ENCODE measurements at regions not wholly inside any gene's neighbourhood (a gene's known extent, or its start where the extent isn't known, plus 50 kb on each side); places are given as distances from the start of the nearest gene placed in this dataset.

DNA sequence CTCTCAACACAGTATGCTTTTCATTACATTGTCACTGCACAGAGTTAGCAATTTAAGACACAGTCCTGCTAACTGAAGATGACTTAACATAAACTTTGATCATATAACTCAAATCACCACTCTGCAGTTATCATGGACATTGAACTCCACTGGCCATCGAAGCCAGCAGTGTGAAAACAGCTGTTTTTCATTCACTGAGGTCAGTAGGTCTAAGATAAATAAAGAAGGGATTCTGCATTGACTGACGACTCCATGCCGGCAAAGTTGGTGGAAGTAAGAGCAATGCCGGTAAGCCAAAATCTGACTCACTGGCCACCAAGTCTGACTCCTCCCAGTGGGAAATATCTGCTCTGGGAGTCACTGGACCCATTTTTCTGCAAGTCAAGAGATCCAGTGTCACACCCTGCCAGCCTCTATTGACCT lies 449.9 kb upstream of the ANKRD30A start:
- no peak overlapping the region for H3K4me3 ChIP-seq (ENCODE audit: low read depth, low read length)
- TF ChIP-seq, protein P1, sequence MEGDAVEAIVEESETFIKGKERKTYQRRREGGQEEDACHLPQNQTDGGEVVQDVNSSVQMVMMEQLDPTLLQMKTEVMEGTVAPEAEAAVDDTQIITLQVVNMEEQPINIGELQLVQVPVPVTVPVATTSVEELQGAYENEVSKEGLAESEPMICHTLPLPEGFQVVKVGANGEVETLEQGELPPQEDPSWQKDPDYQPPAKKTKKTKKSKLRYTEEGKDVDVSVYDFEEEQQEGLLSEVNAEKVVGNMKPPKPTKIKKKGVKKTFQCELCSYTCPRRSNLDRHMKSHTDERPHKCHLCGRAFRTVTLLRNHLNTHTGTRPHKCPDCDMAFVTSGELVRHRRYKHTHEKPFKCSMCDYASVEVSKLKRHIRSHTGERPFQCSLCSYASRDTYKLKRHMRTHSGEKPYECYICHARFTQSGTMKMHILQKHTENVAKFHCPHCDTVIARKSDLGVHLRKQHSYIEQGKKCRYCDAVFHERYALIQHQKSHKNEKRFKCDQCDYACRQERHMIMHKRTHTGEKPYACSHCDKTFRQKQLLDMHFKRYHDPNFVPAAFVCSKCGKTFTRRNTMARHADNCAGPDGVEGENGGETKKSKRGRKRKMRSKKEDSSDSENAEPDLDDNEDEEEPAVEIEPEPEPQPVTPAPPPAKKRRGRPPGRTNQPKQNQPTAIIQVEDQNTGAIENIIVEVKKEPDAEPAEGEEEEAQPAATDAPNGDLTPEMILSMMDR (IDR thresholded peaks at IDR 0.05; ENCODE audit: insufficient read depth, low read length, poor library complexity, severe bottlenecking), result no peak
- DNase-seq (ENCODE audit: low read depth), result no peak
- no peaks in the 10 kb centered on the region for H3K36me3 ChIP-seq (ENCODE audit: control insufficient read depth, insufficient read depth, low read length)
- no peaks in the 10 kb centered on the region for H3K27me3 ChIP-seq (ENCODE audit: control insufficient read depth, insufficient read depth, low read length)

DNA sequence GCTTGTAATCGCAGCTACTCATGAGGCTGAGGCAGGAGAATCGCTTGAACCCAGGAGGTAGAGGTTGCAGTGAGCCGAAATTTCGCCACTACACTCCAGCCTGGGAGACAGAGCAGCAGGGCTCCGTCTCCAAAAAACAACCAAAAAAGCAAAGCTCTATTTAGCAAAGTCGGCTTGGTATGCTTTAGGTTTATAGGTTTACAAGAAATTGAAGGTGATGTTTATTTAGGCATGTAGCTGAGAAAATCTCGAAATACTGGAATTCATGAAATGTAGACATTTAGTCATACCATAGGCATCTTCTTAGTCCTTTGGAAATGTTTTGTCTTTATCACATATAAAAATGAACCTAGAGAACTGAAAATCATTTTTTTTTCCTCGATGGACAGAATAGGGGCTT lies 453.8 kb upstream of the ANKRD30A start:
- H3K36me3 ChIP-seq (ENCODE audit: control insufficient read depth, insufficient read depth, low read length), result no peaks in the 10 kb centered on the region
- no peak overlapping the region for H3K4me3 ChIP-seq (ENCODE audit: low read depth, low read length)
- no peaks in the 10 kb centered on the region for H3K27me3 ChIP-seq (ENCODE audit: control insufficient read depth, insufficient read depth, low read length)
- no peak for DNase-seq (ENCODE audit: low read depth)
- TF ChIP-seq, protein P1 (IDR thresholded peaks at IDR 0.05; ENCODE audit: insufficient read depth, low read length, poor library complexity, severe bottlenecking), result no peak

DNA sequence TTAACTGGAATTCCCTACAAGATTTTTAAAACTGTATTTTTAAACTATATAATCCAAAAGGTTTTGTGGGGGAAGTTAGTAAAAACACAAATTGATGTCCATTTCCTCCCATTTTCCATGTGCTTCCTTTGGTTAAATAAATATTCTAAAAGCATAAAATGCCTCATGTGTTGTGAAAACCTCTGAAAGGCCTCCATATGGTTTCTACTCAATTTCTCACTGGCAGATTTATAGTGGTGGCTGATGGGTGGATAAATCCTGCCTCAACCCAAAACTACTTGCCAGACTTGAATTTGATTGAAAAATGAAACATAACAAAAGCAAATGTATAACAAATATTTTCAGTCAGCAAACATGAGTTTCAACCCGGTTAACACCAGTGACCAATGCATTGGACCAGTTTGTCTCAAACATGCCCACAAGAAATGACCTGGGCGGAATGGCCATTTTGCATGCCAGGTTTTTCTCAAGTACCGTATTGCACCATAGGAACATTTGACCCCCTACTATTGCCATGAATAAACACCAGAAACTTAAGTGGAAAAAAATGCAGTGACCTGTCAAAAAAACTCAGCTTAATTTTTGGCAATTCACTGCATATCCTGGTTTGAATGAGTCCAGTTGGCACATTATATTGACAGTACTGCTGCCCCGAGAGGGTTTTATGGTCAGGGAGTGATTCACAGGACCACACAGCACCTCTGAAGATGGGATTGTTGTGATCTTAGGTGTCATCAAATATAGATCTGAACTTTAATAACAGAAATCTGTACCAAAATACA lies 454.6 kb upstream of the ANKRD30A start:
- H3K36me3 ChIP-seq (ENCODE audit: control insufficient read depth, insufficient read depth, low read length), result no peaks in the 10 kb centered on the region
- no peak overlapping the region for H3K4me3 ChIP-seq (ENCODE audit: low read depth, low read length)
- DNase-seq (ENCODE audit: low read depth), result no peak
- no peaks in the 10 kb centered on the region for H3K27me3 ChIP-seq (ENCODE audit: control insufficient read depth, insufficient read depth, low read length)
- TF ChIP-seq, protein P1 (IDR thresholded peaks at IDR 0.05; ENCODE audit: insufficient read depth, low read length, poor library complexity, severe bottlenecking), result no peak

DNA sequence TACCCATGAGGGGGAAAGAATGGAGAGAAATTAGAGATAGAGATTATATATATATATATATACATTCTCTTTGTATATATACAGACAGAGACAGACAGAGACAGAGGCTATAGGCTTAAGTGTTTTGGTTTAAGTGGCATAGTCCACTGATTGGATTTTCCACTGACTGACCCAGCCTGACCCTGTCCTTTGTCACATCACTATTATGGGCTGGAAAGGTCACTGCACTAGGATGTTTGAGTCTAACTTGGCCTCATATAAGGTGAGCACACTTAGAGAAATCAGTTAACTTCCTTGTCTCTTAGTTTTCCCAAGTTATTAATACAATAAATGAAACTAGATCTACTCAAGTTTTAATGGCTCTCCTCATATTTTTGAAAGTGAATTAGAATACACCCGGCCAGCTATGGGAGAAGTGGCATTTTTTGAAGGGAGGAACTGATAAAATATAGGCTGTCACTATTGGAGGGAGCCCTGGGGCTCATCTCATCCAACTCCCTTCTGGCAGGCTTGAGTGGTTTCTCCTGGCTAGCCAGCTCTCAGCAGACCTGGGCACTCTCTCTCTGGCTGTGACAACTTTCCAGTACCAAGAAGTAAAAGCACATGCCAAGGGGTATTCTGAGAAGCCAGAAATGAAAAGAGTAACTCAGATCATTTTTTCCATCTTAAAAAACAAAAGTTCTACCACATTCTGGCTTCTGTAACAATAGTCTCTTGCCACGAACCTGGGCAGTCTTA lies 455.6 kb upstream of the ANKRD30A start:
- Histone ChIP-seq H3K27me3 (ENCODE audit: control insufficient read depth, insufficient read depth, low read length) (no peaks in the 10 kb centered on the region), H3K4me3 (ENCODE audit: low read depth, low read length) (no peak overlapping the region), H3K36me3 (ENCODE audit: control insufficient read depth, insufficient read depth, low read length) (no peaks in the 10 kb centered on the region)
- TF ChIP-seq, protein P1 (IDR thresholded peaks at IDR 0.05; ENCODE audit: insufficient read depth, low read length, poor library complexity, severe bottlenecking), result no peak
- DNase-seq (ENCODE audit: low read depth), result no peak

DNA sequence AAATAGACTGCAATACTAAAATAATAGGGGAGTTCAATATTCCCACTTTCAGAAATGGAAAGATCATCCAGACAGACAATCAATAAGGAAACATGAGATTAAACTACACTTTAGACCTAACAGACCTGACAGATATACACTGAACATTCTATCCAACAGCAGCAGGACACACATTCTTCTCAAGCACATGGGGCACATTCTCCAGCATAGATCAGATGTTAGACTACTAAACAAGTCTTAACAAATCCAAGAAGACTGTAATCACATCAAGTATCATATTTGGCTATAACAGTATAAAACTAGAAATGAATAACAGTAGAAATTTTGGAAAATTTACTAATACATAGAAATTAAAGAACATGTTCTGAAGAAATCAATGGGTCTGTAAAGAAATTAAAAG lies 458.9 kb upstream of the ANKRD30A start:
- TF ChIP-seq, protein P1 (IDR thresholded peaks at IDR 0.05; ENCODE audit: insufficient read depth, low read length, poor library complexity, severe bottlenecking), result no peak
- H3K27me3 ChIP-seq (ENCODE audit: control insufficient read depth, insufficient read depth, low read length), result no peaks in the 10 kb centered on the region
- no peak for DNase-seq (ENCODE audit: low read depth)
- H3K36me3 ChIP-seq (ENCODE audit: control insufficient read depth, insufficient read depth, low read length), result no peaks in the 10 kb centered on the region
- H3K4me3 ChIP-seq (ENCODE audit: low read depth, low read length), result no peak overlapping the region

Measured in kidney epithelial cell (primary cell).